GM19238 (cell line): ENCODE measurements at regions not wholly inside any gene's neighbourhood (a gene's known extent, or its start where the extent isn't known, plus 50 kb on each side); places are given as distances from the start of the nearest gene placed in this dataset.

ENCODE experiments used
- DNase-seq: peaks from one replicate; pipeline ENCODE4 v3.0.0; 2011; ENCODE audit warnings: low spot score; ENCODE audit not compliant: insufficient read length

DNA sequence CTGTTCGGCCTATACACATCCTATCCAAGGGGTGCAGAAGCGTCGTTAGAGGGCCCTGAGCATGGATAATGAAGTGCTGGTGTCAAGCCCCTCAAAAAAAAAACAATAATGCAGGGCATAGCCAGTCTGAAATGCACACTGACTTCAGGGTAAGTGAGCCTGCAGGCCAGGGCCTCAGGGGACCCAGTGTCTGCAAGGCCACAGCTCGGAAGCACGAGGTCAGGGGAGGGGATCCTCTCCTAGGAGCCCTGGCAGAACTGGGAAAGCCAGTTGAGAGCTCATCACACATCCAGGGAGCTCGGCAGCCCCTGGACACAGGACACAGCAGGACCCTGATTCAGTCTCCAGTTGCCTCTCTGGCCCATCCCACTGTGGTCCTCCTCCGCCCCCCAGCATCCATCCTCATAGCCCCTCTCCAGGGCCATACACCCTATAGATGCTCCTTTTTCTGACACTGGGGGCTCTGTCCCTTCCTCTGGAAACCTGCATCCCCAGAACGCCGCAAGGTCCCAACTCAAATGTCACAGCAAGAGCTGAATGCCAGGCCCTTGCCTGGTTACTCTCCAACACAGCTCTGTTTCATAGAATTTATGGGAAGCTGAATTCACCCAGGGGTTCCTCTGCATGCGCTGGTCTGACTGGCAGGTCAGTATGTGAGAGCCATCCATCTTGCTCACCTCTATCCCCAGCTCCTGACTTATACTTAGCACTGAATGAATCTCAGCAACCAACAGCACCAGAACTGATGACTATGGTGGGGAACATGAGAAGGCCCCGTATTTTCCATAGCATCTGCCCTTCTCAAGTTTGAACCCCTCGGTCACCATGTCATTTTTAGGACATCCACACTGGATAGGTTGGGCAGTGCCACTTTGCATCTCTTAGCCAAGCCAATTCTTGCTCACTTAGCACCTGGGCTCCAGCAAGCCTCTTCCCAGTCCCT, 717.0 kb upstream of the IGFBP3 start:
- DNase-seq: no peak

GRCh38 chr7:46636022-46636421, 715.0 kb upstream of the IGFBP3 start:
- no peak for DNase-seq

GRCh38 chr7:46633630-46634240, 712.7 kb upstream of the IGFBP3 start:
- no peak for DNase-seq

DNA sequence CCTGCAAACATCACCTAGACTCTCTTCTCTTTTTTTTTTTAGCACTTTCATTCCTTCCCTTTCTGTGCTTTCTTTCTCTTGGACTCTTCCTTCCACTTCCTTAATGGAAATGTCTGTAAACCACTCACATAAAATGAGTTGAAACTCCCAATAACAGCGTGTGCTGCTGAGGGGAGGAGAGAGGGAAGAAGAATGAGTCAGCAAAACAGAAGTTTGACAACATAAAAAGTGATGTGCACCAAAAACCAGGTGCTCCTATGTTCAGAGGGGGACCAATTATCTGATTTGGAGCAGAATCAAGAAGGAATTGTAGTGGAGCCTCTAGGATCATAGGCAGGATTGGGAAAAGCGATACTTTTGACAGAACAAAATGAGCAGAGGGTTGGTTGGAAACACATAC, 712.1 kb upstream of the IGFBP3 start:
- DNase-seq: no peak

- DNase-seq: no peak
These were observed 709.0 kb upstream of the IGFBP3 start for GRCh38 chr7:46630031-46630430.

DNA sequence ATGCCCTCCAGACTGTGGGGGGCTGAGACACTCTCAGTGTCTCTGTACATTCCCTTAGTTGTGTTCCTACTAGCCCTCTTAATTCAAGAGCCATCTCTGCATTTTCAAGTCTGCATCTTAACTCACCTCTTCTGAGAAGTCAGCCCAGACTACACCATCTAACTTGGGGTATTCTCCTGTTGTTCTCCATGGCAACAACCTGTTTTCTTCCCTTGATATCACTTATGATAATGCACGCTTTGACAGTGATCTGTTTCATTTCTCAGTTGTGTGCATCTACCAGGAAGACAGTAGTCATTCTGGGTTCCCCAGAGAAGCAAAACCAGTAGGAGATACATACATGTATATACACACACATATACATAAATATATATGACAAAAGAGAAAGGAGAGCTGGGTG, 707.3 kb upstream of the IGFBP3 start:
- no peak for DNase-seq

DNA sequence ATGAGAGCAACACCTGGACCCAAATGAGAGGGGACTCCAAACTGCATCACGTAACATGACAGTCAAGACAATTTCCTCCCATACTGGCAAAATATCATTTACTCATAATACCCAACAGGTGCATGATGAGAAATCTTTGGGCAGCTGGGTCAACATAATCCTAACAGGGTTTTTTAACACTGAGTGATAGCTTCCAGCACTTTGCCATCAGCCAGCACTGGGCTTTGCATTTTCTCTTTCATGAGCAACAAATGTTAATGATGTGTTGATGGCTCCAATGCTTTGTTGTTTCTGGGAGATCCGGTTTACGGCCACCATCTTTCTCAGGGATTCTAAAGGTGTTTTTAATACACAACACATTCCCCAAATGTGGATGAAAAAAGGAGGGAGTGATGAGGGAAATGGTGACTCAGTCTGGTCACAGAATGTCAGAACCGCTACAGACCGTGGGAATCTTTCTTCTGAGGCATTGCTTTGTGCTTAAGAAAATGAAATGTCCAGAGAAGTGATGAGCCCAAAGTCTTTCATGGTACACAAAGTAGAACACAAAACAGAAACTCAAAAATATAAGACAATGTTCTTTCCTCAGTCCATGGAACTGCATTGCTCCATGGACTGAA, 705.7 kb upstream of the IGFBP3 start:
- DNase-seq: no peak

DNA sequence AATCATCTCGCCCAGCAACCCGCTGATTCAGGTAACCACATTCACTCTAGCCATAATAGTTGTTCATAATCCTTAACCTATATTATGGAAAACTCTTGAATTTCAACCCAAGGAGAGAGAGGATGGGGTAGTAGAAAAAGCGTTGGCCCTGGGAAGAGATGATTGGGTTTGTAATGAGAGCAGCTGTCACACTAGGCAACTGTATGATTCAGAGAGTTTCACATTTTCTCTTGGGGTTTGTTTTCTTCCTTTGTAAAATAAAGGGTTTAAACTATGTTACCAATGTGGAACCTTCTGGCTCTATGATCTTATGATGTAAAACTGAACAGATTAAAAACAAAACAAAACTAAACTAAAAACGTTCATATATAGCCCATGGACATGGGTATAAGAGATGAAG, 705.2 kb upstream of the IGFBP3 start:
- DNase-seq: no peak

- no peak for DNase-seq
These were observed 704.0 kb upstream of the IGFBP3 start for GRCh38 chr7:46625032-46625431.

DNA sequence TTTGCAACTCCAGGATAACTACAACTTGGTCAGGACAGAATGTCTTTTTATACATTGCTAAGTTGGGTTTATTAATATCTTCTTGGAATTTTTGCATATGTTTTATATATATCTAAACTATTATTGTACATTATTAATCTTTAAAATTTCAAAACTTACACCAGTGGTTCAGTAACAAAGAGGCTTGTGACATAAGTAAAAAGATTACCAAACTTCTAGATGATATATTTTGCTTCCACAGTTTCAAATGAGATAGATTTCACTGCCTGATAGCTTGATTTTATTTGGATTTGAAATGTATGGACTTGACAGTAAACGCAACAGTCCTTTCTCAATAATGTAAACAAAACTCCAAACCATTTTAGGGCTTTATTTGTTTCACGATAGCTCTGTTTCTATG, 701.2 kb upstream of the IGFBP3 start:
- no peak for DNase-seq

DNA sequence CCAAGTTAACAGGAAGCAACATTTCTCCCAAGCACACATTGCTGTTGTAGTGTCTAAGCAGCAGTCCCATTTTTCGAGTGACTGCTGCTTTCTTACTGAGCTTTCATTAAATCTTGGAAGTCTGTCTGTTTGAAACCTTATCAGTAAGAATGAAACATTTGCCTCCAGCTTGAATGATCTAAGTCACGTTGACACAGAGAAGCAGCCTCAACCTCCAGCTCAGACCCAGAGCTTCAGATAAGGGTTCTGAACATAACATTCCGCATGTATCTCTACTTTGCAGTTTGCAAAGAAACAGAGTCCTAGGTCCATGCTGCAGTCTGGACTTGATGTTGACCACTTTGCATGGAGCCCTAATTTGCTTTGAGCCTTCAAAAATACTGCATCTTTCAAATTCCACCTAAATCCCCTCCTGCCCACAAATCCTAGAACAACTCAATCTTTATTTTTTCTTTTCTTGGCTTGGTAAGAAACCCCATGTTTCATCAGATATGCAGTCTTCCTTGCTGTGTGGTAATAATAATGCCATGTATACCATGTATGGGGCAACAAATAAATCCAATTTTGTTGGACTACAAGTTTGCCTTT, 698.7 kb upstream of the IGFBP3 start:
- DNase-seq: no peak

DNA sequence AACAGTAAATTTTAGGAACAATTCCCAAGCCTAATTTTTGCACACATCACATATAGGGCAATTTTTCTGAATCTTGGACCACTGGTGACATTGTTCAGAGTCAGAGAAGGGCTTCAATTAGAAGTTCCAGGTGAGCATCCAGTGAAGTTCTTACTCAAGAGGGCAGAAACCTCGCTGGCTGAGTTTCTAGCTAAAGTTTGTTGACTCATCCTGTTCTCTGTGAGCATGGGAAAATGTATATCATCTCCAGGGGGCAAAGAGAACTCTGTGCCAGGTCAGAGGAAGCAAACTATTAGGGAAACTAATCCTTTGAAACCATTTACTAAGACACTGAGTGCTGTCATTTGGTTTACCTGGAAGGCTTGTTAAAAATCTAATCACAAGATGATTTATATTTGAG, 695.6 kb upstream of the IGFBP3 start:
- no peak for DNase-seq

DNA sequence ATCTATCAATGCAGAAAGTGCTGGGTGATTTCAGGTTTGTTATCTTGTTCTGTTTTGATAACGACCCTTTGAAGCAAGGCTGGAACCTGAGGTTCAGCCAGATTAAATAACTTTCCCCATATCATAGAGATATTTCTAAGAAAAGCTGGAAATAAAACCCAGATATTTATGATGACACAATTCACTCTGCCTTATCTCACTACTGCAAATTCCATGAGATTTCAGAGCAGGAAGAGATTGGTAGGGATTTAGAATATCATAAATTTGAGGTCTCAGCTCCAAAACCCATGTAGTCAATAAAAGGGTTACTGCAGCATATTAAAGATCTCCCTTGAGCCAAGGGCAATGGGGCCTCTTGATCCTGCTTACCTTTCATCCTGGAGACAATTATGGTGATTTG, 692.5 kb upstream of the IGFBP3 start:
- DNase-seq: no peak

DNA sequence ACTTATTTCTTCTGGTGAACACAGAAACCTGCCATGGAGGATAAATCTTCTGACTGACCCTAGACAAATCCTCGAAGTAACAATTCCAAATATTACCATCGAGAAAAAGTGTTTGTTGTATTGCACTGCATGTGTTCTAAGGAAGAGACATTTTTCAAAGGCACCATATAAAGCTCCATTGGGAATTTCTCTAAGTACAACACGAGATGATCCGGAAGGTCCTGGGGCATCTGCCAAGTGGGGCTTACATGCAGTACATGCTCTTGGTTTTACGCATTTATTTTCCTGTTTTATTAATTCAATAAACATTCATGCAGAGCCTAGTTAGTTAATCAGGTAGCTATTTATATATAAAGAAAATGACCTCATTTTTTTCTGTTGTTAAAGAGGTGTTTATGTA, 692.0 kb upstream of the IGFBP3 start:
- DNase-seq: no peak

DNA sequence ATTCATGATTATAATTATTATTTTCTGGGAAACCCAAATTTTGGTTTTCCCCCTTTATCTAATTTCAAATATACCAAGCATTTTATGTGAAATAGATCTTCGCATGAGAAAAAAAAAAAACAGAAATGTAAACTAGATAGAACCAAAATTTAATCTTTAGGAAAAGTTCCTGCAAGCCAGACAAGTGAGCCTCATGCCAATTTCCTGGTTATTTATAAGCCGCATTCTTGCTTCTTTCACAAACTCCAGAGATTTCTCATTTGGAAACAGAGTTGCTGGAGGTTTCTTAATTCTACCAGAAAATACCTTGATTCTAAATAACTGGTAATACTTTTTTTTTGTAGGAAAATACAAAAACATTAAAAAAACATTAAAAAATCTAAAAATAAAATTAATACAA, 690.4 kb upstream of the IGFBP3 start:
- no peak for DNase-seq

DNA sequence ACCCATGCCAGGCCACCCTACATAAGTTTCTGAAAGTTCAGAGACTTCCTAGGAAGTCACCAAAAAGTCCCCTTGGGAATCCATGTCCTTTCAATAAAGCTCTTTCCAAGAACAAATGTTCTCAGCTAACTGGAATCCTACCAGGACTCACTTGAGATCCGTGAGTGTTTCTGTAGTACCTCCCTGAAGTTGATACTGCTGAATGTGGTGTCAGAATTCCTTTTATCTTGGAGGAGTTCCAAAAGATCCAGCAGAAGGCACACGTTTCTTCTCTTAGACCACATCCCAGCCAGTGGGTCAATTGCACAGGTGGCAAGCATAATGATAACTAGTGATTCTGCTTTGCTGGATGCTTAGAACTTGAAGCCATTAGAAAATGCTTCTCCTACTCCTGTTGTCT, 689.7 kb upstream of the IGFBP3 start:
- no peak for DNase-seq

DNA sequence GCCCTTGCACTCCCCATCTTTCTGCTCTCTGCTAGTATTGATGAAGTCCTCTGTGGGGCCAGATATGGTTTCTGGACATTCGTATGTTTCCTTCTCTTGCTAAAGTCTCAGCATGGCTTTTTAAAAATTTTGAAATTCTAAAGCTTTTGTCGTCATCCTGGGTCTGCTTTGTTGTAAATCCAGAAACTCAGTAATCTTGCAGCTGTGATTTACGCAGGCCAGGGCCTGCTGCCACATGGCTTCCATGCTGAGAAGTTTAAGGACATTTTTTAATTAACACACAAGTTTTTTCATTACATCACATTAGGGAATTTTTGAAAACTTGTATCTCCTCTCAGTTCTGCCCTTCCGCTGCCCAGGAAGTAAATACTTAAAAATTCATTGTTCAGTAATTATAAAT, 686.1 kb upstream of the IGFBP3 start:
- no peak for DNase-seq

- DNase-seq: no peak
These were observed 685.7 kb upstream of the IGFBP3 start for GRCh38 chr7:46606761-46607160.

GRCh38 chr7:46604241-46604661, 683.2 kb upstream of the IGFBP3 start:
- no peak for DNase-seq

DNA sequence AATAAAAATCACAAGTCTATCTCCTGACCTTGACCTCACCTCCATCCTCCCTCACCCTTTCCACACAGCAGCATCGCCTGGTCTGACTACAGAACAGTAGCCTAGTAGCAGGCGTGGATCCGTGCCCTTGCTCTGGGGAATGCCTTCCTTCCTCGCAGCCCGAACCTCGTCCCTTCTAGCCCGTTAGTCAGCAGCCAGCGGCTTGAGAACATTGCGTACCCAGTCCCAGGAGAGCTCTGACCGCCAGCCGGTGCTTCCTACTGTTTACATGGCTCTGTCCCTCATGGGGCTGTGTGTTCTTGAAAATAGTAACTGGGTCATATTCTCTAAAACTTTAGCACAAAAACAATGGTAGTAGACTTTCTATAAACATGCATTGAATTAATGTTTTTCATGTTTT, 682.7 kb upstream of the IGFBP3 start:
- no peak for DNase-seq

DNA sequence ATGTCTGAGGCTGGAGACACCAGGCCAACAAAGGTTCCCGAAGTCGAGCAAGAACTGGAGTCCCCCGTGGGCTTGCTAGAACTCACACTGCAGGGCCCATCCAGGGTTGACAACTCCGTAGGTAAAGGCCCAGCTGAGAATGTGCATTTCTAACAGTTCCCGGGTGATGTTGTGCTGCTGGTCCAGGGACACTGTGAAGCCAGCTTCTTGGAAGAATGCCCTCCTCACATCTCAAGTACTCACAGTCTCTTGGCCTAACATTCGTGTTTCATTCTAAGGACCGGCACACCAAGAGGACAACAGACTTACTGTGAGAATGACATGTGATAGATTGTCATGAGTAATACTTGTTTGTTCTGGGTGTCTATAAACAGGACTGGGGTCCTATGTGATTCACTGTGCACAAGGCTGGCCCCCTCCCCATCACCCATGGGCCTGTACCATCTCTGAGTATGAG, 682.3 kb upstream of the IGFBP3 start:
- no peak for DNase-seq

GRCh38 chr7:46600340-46600739, 679.3 kb upstream of the IGFBP3 start:
- DNase-seq: no peak
